LNCaP clone FGC (cell line): ENCODE measurements at regions not wholly inside any gene's neighbourhood (a gene's known extent, or its start where the extent isn't known, plus 50 kb on each side); places are given as distances from the start of the nearest gene placed in this dataset.
A peak's percentile ranks its signal among the peaks of the same experiment; 100 is the strongest.

Source experiments
- DNase-seq: peaks from one replicate; pipeline ENCODE4 v3.0.0-alpha.2; 2011; ENCODE audit warnings: low read depth
- H3K4me3 ChIP-seq: 2 replicates; pipeline ENCODE4 v1.5.1; 2011; ENCODE audit warnings: mild to moderate bottlenecking, low read depth, low read length, control low read depth
- CTCF ChIP-seq: IDR thresholded peaks from 2 replicates; pipeline ENCODE4 v1.5.1; 2012; ENCODE audit warnings: mild to moderate bottlenecking; ENCODE audit not compliant: control insufficient read depth, insufficient read depth; ENCODE audit errors: extremely low read depth

- no peak for TF ChIP-seq CTCF
- no peak overlapping the region for H3K4me3 ChIP-seq
- DNase-seq, result no peak
Measured at GRCh38 chr11:28726432-28726831, 618.2 kb downstream of the METTL15 start.

GRCh38 chr11:28715726-28716125 lies 607.5 kb downstream of the METTL15 start:
- DNase-seq, result no peak
- no peak for TF ChIP-seq CTCF
- no peak overlapping the region for H3K4me3 ChIP-seq

- no peak overlapping the region for H3K4me3 ChIP-seq
- no peak for TF ChIP-seq CTCF
- peak; percentile 95 for DNase-seq
Measured at GRCh38 chr11:28713850-28714249, 605.7 kb downstream of the METTL15 start.

GRCh38 chr11:28708075-28708474 lies 599.9 kb downstream of the METTL15 start:
- no peak overlapping the region for H3K4me3 ChIP-seq
- no peak for DNase-seq
- no peak for TF ChIP-seq CTCF

GRCh38 chr11:28704801-28705200 lies 596.6 kb downstream of the METTL15 start:
- no peak for TF ChIP-seq CTCF
- no peak overlapping the region for H3K4me3 ChIP-seq
- no peak for DNase-seq

- no peak for TF ChIP-seq CTCF
- H3K4me3 ChIP-seq, result no peak overlapping the region
- DNase-seq, result no peak
Measured at GRCh38 chr11:28703371-28703770, 595.2 kb downstream of the METTL15 start.

GRCh38 chr11:28702871-28703270 lies 594.7 kb downstream of the METTL15 start:
- TF ChIP-seq CTCF, result no peak
- DNase-seq, result no peak
- no peak overlapping the region for H3K4me3 ChIP-seq
